HepG2 (cell line): ENCODE measurements at regions not wholly inside any gene's neighbourhood (a gene's known extent, or its start where the extent isn't known, plus 50 kb on each side); places are given as distances from the start of the nearest gene placed in this dataset.

Source experiments
- ATAC-seq: fragments of 200-7000 bp; cut with Tn5 transposase; 3 replicates; pipeline ENCODE4 v1.9.1; 2020; ENCODE audit warnings: mild to moderate bottlenecking, moderate library complexity
- BruUV-seq: library from RNA; stranded (reverse); fragments of 400-500 nt; replicated peaks from 2 replicates; lab custom pipeline; 2021; lab: Mats Ljungman, UMichigan
- CTCF ChIA-PET: fragments of 300-600 bp; formaldehyde crosslinking; extraction: SDS; loops from one replicate; lab custom pipeline; 2021; ENCODE audit warnings: low total read pairs, inconsistent platforms, low intra/inter-chr PET ratio; lab: Yijun Ruan, JAX
- POLR2A ChIA-PET: fragments of 350-600 bp; sonication (Branson Sonifier 250); formaldehyde crosslinking; loops from one replicate; lab custom pipeline; 2020; ENCODE audit warnings: antibody characterized with exemption, inconsistent platforms; lab: Yijun Ruan, JAX
- DNase-seq: peaks from one replicate; pipeline ENCODE4 v3.0.0-alpha.2; 2015; ENCODE audit warnings: low spot score
- FAIRE-seq: peaks from 3 replicates; lab custom pipeline; 2011; peaks lifted over from hg19 to GRCh38; lab: Jason Lieb, UNC
- H2AFZ ChIP-seq: one replicate; pipeline ENCODE4 v1.6.1; 2011; ENCODE audit warnings: low read length, inconsistent platforms
- H3K27ac ChIP-seq: fragments of 300-600 bp; 3 replicates; pipeline ENCODE4 v1.8.0; 2011; ENCODE audit warnings: mixed run types, mild to moderate bottlenecking, mixed read lengths, low read length, inconsistent platforms; ENCODE audit not compliant: insufficient read depth; ENCODE audit errors: extremely low read length
- H3K27me3 ChIP-seq, 2 experiments: fragments of 200-600 bp in 1 of 2; 2 replicates in 1 of 2; 3 replicates in 1 of 2; pipeline versions ENCODE4 v1.6.0 to v1.8.0; 2011; ENCODE audit warnings: low read length in 2 of 2, mild to moderate bottlenecking in 2 of 2, moderate library complexity in 2 of 2, inconsistent platforms in 1 of 2; ENCODE audit not compliant: insufficient read depth in 2 of 2, control insufficient read depth in 1 of 2
- H3K36me3 ChIP-seq, 2 experiments: fragments of 200-600 bp in 1 of 2; replicated peaks in 1 of 2; 2 replicates in 1 of 2; 3 replicates in 1 of 2; pipeline versions ENCODE4 v1.5.1 to v1.8.0; 2011; ENCODE audit warnings: low read length in 2 of 2, inconsistent platforms in 1 of 2; ENCODE audit not compliant: insufficient read depth in 2 of 2, control insufficient read depth in 1 of 2
- H3K4me1 ChIP-seq: 2 replicates; pipeline ENCODE4 v1.5.1; 2012; ENCODE audit warnings: low read length, inconsistent platforms; ENCODE audit not compliant: insufficient read depth
- H3K4me2 ChIP-seq: 2 replicates; pipeline ENCODE4 v1.6.0; 2011; ENCODE audit warnings: low read depth, low read length, inconsistent platforms
- H3K4me3 ChIP-seq, 3 experiments: fragments of 200-600 bp in 1 of 3; sonication (generic), shearing (Covaris generic) in 1 of 3; replicated peaks in 1 of 3; 2 replicates each; pipeline ENCODE4 v1.5.1; 2011 to 2016; ENCODE audit warnings: low read length in 3 of 3, inconsistent platforms in 2 of 3, low read depth in 2 of 3, mild to moderate bottlenecking in 2 of 3, control low read depth in 1 of 3, mixed read lengths in 1 of 3; ENCODE audit not compliant: insufficient read depth in 1 of 3
- H3K79me2 ChIP-seq: one replicate; pipeline ENCODE4 v1.6.1; 2011; ENCODE audit warnings: low read length, inconsistent platforms; ENCODE audit not compliant: insufficient read depth
- H3K9ac ChIP-seq: 2 replicates; pipeline ENCODE4 v1.6.0; 2011; ENCODE audit warnings: mild to moderate bottlenecking, low read depth, low read length, inconsistent platforms; ENCODE audit not compliant: insufficient read depth
- H3K9me3 ChIP-seq: 2 replicates; pipeline ENCODE4 v1.5.1; 2012; ENCODE audit warnings: mild to moderate bottlenecking, low read length
- H4K20me1 ChIP-seq: 2 replicates; pipeline ENCODE4 v1.6.0; 2011; ENCODE audit warnings: inconsistent platforms, mild to moderate bottlenecking, low read length, moderate library complexity; ENCODE audit not compliant: insufficient read depth
- EEA1 ChIP-seq: sonication (generic); formaldehyde crosslinking; IDR thresholded peaks from 2 replicates; pipeline ENCODE4 v1.5.1; 2020; ENCODE audit warnings: mild to moderate bottlenecking, missing genetic modification reagents, borderline replicate concordance
- FOXK1 ChIP-seq: sonication (generic); formaldehyde crosslinking; IDR thresholded peaks from 2 replicates; pipeline ENCODE4 v1.4.0; 2020; ENCODE audit warnings: low read depth, missing genetic modification reagents, borderline replicate concordance
- HCFC1 ChIP-seq: fragments of 150-350 bp; IDR thresholded peaks from 2 replicates; pipeline ENCODE4 v1.6.1; 2014; ENCODE audit warnings: low read depth, low read length
- HIC2 ChIP-seq: sonication (generic); formaldehyde crosslinking; IDR thresholded peaks from 2 replicates; pipeline ENCODE4 v1.9.0; 2022; ENCODE audit warnings: low read depth, missing genetic modification reagents
- HOXA9 ChIP-seq: sonication (generic); formaldehyde crosslinking; IDR thresholded peaks from 2 replicates; pipeline ENCODE4 v1.8.1; 2022; ENCODE audit warnings: missing genetic modification reagents, mild to moderate bottlenecking, moderate library complexity, borderline replicate concordance
- KDM1A ChIP-seq: IDR thresholded peaks from 2 replicates; pipeline ENCODE4 v1.6.1; 2016; ENCODE audit warnings: missing compliant biosample characterization
- MAF1 ChIP-seq: sonication (generic); formaldehyde crosslinking; IDR thresholded peaks from 2 replicates; pipeline ENCODE4 v1.5.0; 2020; ENCODE audit warnings: missing genetic modification reagents, borderline replicate concordance
- MXI1 ChIP-seq: IDR thresholded peaks from 3 replicates; pipeline ENCODE4 v1.6.1; 2012; ENCODE audit warnings: low read depth, low read length, inconsistent platforms, borderline replicate concordance
- RFX1 ChIP-seq: fragments of 450-650 bp; IDR thresholded peaks from 2 replicates; pipeline ENCODE4 v1.6.1; 2017
- SRF ChIP-seq: IDR thresholded peaks from 2 replicates; pipeline ENCODE4 v1.6.1; 2011; ENCODE audit warnings: mild to moderate bottlenecking, low read depth, low read length, moderate library complexity
- TFE3 ChIP-seq: IDR thresholded peaks from 2 replicates; pipeline ENCODE4 v1.6.1; 2016
- ZFP62 ChIP-seq: sonication (generic); formaldehyde crosslinking; IDR thresholded peaks from 2 replicates; pipeline ENCODE4 v1.4.0; 2020; ENCODE audit warnings: missing genetic modification reagents
- ZNF281 ChIP-seq: sonication (generic); formaldehyde crosslinking; IDR thresholded peaks from 2 replicates; pipeline ENCODE4 v1.4.0; 2020; ENCODE audit warnings: missing genetic modification reagents, borderline replicate concordance
- ZNF501 ChIP-seq: sonication (generic); formaldehyde crosslinking; IDR thresholded peaks from 2 replicates; pipeline ENCODE4 v1.5.1; 2020; ENCODE audit warnings: mild to moderate bottlenecking, moderate library complexity, missing genetic modification reagents
- ZNF619 ChIP-seq: sonication (generic); formaldehyde crosslinking; IDR thresholded peaks from 2 replicates; pipeline ENCODE4 v1.4.0; 2020; ENCODE audit warnings: mild to moderate bottlenecking, missing genetic modification reagents
- WGBS: methylation state at CpG from one replicate; pipeline ENCODE4 v1.1.6; 2017; ENCODE audit warnings: low lambda C conversion rate; 5-methylcytosine and 5-hydroxymethylcytosine counted together
- in situ Hi-C: cut with HindIII; loops from 2 replicates; pipeline ENCODE4 v1.10.0; 2017; ENCODE audit warnings: low pct_unique_long_range_greater_than_20kb; ENCODE audit not compliant: extremely low pct_ligation_motif_present
- intact Hi-C: fragments of 100-400 bp; cut with micrococcal nuclease; formaldehyde crosslinking; loops from one replicate; pipeline ENCODE4 v1.10.0; 2022; ENCODE audit not compliant: unreplicated experiment

- TF ChIP-seq MXI1 (no peak), RFX1 (no peak)
These were observed 252.3 kb upstream of the TMPRSS15 start (continued) for GRCh38 chr21:18655931-18656330.

GRCh38 chr21:18661842-18662241 lies 258.3 kb upstream of the TMPRSS15 start:
- 29% methylated on average over 3 of the region's 3 CpGs for WGBS
- in situ Hi-C loops: no loop called here
- TF ChIP-seq MAF1 (CRISPR knock-in tag) (no peak), ZNF619 (no peak), KDM1A (CRISPR knock-in tag) (no peak), ZNF501 (CRISPR knock-in tag) (no peak), ZNF281 (CRISPR knock-in tag) (no peak), ZFP62 (no peak), EEA1 (CRISPR knock-in tag) (no peak), HCFC1 (no peak), HIC2 (CRISPR knock-in tag) (no peak), FOXK1 (CRISPR knock-in tag) (no peak), SRF (no peak), HOXA9 (CRISPR knock-in tag) (no peak), TFE3 (no peak)

More at GRCh38 chr21:18661842-18662241, 258.3 kb upstream of the TMPRSS15 start:
- no peak for ATAC-seq
- peaks cover 87% of the 10 kb centered on the region for H3K9me3 ChIP-seq
- H3K27me3 ChIP-seq: no peaks in the 10 kb centered on the region
- DNase-seq: no peak
- no peak for FAIRE-seq
- no peaks in the 10 kb centered on the region for H4K20me1 ChIP-seq
- ChIA-PET CTCF (no interaction called here), POLR2A (no interaction called here)
- H3K9ac ChIP-seq: no peak overlapping the region
- intact Hi-C loops: no loop called here
- no peak overlapping the region for H3K4me2 ChIP-seq
- no peaks in the 10 kb centered on the region for H3K4me1 ChIP-seq
- no peaks in the 10 kb centered on the region for H3K79me2 ChIP-seq
- H2AFZ ChIP-seq: no peak overlapping the region
- H3K4me3 ChIP-seq: no peak overlapping the region
- no peak overlapping the region for H3K27ac ChIP-seq
- no peaks in the 10 kb centered on the region for H3K36me3 ChIP-seq
- no TSS peak for BruUV-seq
